ENCODE measurements at regions not wholly inside any gene's neighbourhood (a gene's known extent, or its start where the extent isn't known, plus 50 kb on each side); places are given as distances from the start of the nearest gene placed in this dataset.

- DNase-seq = no peak
These were observed 55.7 kb upstream of the SHANK2 start for GRCh38 chr11:71307811-71308645.

GRCh38 chr11:71305451-71306125 is 53.2 kb upstream of the SHANK2 start:
- DNase-seq = no peak

GRCh38 chr11:71305041-71305440 is 52.7 kb upstream of the SHANK2 start:
- no peak for DNase-seq

- no peak for DNase-seq
These were observed 52.1 kb upstream of the SHANK2 start for GRCh38 chr11:71304491-71304890.

GRCh38 chr11:71304045-71304444 is 51.7 kb upstream of the SHANK2 start:
- DNase-seq = no peak

GRCh38 chr11:71302911-71303310 is 50.5 kb upstream of the SHANK2 start:
- no peak for DNase-seq

- no peak for DNase-seq
These were observed 50.1 kb upstream of the SHANK2 start for GRCh38 chr11:71302534-71302909.

Measured in fibroblast of upper back skin (primary cell).